ENCODE measurements at regions not wholly inside any gene's neighbourhood (a gene's known extent, or its start where the extent isn't known, plus 50 kb on each side); places are given as distances from the start of the nearest gene placed in this dataset.

DNA sequence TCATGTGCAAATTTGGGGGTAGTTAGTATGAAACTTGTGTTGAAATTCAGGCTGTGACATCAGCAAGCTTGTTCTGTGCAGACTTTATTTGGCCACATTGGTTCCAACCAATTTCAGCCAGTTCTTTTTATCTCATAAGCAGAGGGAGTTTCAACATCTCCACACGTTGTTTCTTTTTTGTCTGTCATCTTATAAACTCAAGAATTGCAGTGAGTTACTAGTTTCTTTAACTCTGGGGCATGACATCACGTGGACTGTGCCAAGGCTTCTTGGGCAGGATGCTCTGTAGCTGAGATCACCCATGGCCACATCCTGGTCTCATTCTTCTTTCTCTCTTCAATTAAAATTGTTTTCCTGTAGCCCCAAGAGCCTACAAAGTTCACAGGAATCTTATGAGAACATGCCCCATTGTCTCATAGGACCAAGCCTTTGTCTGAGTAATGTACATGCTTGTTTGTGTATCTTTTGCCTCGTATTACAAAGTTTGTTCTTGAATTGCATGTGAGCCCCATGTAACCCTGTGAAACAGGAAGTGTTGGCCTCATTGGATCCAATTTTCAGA is 982.0 kb upstream of the TMEM132C start:
- TF ChIP-seq EZH2 (IDR thresholded peaks at IDR 0.05) = no peak
- TF ChIP-seq, protein P1, sequence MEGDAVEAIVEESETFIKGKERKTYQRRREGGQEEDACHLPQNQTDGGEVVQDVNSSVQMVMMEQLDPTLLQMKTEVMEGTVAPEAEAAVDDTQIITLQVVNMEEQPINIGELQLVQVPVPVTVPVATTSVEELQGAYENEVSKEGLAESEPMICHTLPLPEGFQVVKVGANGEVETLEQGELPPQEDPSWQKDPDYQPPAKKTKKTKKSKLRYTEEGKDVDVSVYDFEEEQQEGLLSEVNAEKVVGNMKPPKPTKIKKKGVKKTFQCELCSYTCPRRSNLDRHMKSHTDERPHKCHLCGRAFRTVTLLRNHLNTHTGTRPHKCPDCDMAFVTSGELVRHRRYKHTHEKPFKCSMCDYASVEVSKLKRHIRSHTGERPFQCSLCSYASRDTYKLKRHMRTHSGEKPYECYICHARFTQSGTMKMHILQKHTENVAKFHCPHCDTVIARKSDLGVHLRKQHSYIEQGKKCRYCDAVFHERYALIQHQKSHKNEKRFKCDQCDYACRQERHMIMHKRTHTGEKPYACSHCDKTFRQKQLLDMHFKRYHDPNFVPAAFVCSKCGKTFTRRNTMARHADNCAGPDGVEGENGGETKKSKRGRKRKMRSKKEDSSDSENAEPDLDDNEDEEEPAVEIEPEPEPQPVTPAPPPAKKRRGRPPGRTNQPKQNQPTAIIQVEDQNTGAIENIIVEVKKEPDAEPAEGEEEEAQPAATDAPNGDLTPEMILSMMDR (IDR thresholded peaks at IDR 0.05) = no peak
- no peak for TF ChIP-seq EZH2phosphoT487 (IDR thresholded peaks at IDR 0.05)
